Keratinocyte (primary cell): ENCODE measurements at regions not wholly inside any gene's neighbourhood (a gene's known extent, or its start where the extent isn't known, plus 50 kb on each side); places are given as distances from the start of the nearest gene placed in this dataset.

ENCODE experiments used
- DNase-seq: peaks from one replicate; pipeline ENCODE4 v3.0.0-alpha.2; 2011; ENCODE audit warnings: low read depth, missing footprints, low spot score
- FAIRE-seq: peaks from 2 replicates; lab custom pipeline; 2011; peaks lifted over from hg19 to GRCh38; lab: Jason Lieb, UNC
- H2AFZ ChIP-seq: 2 replicates; pipeline ENCODE4 v1.6.0; 2012; ENCODE audit warnings: low read length, control low read depth, inconsistent platforms; ENCODE audit not compliant: control insufficient read depth
- H3K27ac ChIP-seq: 2 replicates; pipeline ENCODE4 v1.5.1; 2011; ENCODE audit warnings: low read length; ENCODE audit not compliant: control insufficient read depth, insufficient read depth
- H3K27me3 ChIP-seq: 3 replicates; pipeline ENCODE4 v1.6.0; 2011; ENCODE audit warnings: low read length; ENCODE audit not compliant: control insufficient read depth, insufficient read depth; ENCODE audit errors: extremely low read depth
- H3K36me3 ChIP-seq, 2 experiments: 2 replicates in 1 of 2; 3 replicates in 1 of 2; pipeline ENCODE4 v1.5.1; 2011; ENCODE audit warnings: low read length in 2 of 2, mild to moderate bottlenecking in 1 of 2; ENCODE audit not compliant: control insufficient read depth in 2 of 2, insufficient read depth in 2 of 2; ENCODE audit errors: extremely low read depth in 1 of 2
- H3K4me1 ChIP-seq: 3 replicates; pipeline ENCODE4 v1.5.1; 2011; ENCODE audit warnings: low read length; ENCODE audit not compliant: control insufficient read depth, insufficient read depth; ENCODE audit errors: extremely low read depth
- H3K4me2 ChIP-seq: 3 replicates; pipeline ENCODE4 v1.6.0; 2011; ENCODE audit warnings: low read depth, low read length; ENCODE audit not compliant: control insufficient read depth, insufficient read depth; ENCODE audit errors: extremely low read depth
- H3K4me3 ChIP-seq, 3 experiments: fragments of 200-600 bp in 1 of 3; sonication (generic) in 1 of 3; 2 replicates in 2 of 3; 3 replicates in 1 of 3; pipeline ENCODE4 v1.5.1; 2011 to 2016; ENCODE audit warnings: low read length in 3 of 3, mild to moderate bottlenecking in 3 of 3, control low read depth in 2 of 3, inconsistent platforms in 1 of 3, low read depth in 1 of 3, mixed read lengths in 1 of 3, mixed run types in 1 of 3, moderate library complexity in 1 of 3; ENCODE audit not compliant: control insufficient read depth in 2 of 3, insufficient read depth in 2 of 3; ENCODE audit errors: extremely low read depth in 1 of 3
- H3K79me2 ChIP-seq: 2 replicates; pipeline ENCODE4 v1.6.0; 2012; ENCODE audit warnings: low read length; ENCODE audit not compliant: control insufficient read depth, insufficient read depth
- H3K9ac ChIP-seq: 3 replicates; pipeline ENCODE4 v1.6.0; 2011; ENCODE audit warnings: low read length; ENCODE audit not compliant: control insufficient read depth, insufficient read depth; ENCODE audit errors: extremely low read depth
- H3K9me1 ChIP-seq: 3 replicates; pipeline ENCODE4 v1.6.0; 2011; ENCODE audit warnings: low read length; ENCODE audit not compliant: control insufficient read depth, insufficient read depth; ENCODE audit errors: extremely low read depth
- H3K9me3 ChIP-seq: 2 replicates; pipeline ENCODE4 v1.5.1; 2012; ENCODE audit warnings: low read depth, low read length; ENCODE audit not compliant: control insufficient read depth
- H4K20me1 ChIP-seq: 3 replicates; pipeline ENCODE4 v1.6.0; 2011; ENCODE audit warnings: low read length; ENCODE audit not compliant: control insufficient read depth, insufficient read depth; ENCODE audit errors: extremely low read depth
- EZH2 ChIP-seq: IDR thresholded peaks from one replicate; pipeline ENCODE4 v1.6.1; 2012; ENCODE audit warnings: inconsistent platforms, mild to moderate bottlenecking, low read length, moderate library complexity
- dilution Hi-C: fragments of 300-500 bp; cut with MboI; formaldehyde crosslinking; loops from one replicate; pipeline ENCODE4 v1.7.0; 2020; ENCODE audit warnings: low sequenced_read_pairs; ENCODE audit not compliant: extremely low pct_ligation_motif_present
- TF ChIP-seq, protein P1 (sequence below), 3 experiments: IDR thresholded peaks in 1 of 3; conservative IDR thresholded peaks in 1 of 3; optimal IDR thresholded peaks in 1 of 3; 2 replicates in 2 of 3; 3 replicates in 1 of 3; pipeline versions ENCODE3 to v1.5.1; 2011; ENCODE audit warnings: low read length in 3 of 3, mild to moderate bottlenecking in 3 of 3, moderate library complexity in 2 of 3, control low read depth in 1 of 3, inconsistent platforms in 1 of 3; ENCODE audit not compliant: insufficient read depth in 2 of 3; ENCODE audit errors: extremely low read depth in 1 of 3

DNA sequence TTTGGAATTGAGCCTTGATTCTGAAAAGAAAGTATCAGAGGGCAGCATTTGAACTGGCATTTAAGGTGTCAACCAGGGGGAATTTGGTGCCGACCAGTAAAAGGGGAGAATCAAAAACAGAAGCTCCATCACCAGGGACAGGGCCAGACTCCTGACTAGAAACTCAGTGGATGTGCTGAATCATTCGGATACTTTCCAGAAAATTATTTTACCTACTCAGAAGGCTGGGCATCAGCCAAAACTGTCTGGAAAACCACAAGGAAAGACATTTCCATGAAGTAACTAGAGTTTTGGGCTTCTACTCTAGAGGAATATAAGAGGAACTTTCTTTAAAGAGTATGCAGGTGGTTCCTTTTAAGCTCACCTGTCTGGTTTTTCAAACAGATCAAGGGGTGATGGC, 756.6 kb downstream of the RNF144A start:
- Histone ChIP-seq H3K9me1 (no peaks in the 10 kb centered on the region), H3K4me1 (no peaks in the 10 kb centered on the region), H3K9ac (no peak overlapping the region), H3K9me3 (no peaks in the 10 kb centered on the region), H3K4me2 (no peak overlapping the region), H3K79me2 (no peaks in the 10 kb centered on the region), H3K27ac (no peak overlapping the region), H3K36me3 (no peaks in the 10 kb centered on the region), H3K27me3 (no peaks in the 10 kb centered on the region), H2AFZ (no peak overlapping the region), H4K20me1 (no peaks in the 10 kb centered on the region), H3K4me3 (no peak overlapping the region)
- no peak for TF ChIP-seq EZH2
- TF ChIP-seq, protein P1, sequence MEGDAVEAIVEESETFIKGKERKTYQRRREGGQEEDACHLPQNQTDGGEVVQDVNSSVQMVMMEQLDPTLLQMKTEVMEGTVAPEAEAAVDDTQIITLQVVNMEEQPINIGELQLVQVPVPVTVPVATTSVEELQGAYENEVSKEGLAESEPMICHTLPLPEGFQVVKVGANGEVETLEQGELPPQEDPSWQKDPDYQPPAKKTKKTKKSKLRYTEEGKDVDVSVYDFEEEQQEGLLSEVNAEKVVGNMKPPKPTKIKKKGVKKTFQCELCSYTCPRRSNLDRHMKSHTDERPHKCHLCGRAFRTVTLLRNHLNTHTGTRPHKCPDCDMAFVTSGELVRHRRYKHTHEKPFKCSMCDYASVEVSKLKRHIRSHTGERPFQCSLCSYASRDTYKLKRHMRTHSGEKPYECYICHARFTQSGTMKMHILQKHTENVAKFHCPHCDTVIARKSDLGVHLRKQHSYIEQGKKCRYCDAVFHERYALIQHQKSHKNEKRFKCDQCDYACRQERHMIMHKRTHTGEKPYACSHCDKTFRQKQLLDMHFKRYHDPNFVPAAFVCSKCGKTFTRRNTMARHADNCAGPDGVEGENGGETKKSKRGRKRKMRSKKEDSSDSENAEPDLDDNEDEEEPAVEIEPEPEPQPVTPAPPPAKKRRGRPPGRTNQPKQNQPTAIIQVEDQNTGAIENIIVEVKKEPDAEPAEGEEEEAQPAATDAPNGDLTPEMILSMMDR (optimal IDR thresholded peaks at IDR 0.05 in 1 of 3, IDR thresholded peaks at IDR 0.05 in 1 of 3, conservative IDR thresholded peaks at IDR 0.05 in 1 of 3; ENCODE audit: extremely low read depth in 1 of 3, insufficient read depth in 2 of 3, low read length in 3 of 3), result no peak
- no peak for DNase-seq
- FAIRE-seq, result no peak
- dilution Hi-C loops, result no loop called here

DNA sequence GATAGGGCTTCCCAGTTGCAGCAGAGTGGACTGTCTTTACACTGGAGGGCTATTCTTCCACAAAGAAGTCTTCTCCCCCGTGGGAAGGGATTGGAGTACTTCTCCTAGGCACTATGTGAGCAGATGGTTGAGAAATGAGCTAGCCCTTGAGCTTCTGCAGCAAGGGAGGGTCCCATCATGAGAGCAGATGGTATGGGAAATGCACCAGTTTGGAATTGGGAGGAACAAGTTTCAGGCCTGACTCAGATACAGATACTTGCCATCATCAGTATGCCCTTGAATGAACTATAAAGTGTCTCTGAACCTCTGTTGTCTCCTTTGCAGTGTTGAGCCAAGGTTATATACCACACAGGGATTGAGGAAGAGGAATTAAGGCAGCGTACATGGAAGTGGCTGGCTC, 757.4 kb downstream of the RNF144A start:
- Histone ChIP-seq H3K27ac (no peak overlapping the region), H3K79me2 (no peaks in the 10 kb centered on the region), H3K4me3 (no peak overlapping the region), H3K36me3 (no peaks in the 10 kb centered on the region), H3K9ac (no peak overlapping the region), H3K27me3 (no peaks in the 10 kb centered on the region), H3K9me1 (no peaks in the 10 kb centered on the region), H2AFZ (no peak overlapping the region), H3K9me3 (no peaks in the 10 kb centered on the region), H3K4me2 (no peak overlapping the region), H4K20me1 (no peaks in the 10 kb centered on the region), H3K4me1 (no peaks in the 10 kb centered on the region)
- DNase-seq (no peak), FAIRE-seq (no peak)
- no peak for TF ChIP-seq EZH2
- TF ChIP-seq, protein P1 (optimal IDR thresholded peaks at IDR 0.05 in 1 of 3, IDR thresholded peaks at IDR 0.05 in 1 of 3, conservative IDR thresholded peaks at IDR 0.05 in 1 of 3; ENCODE audit: extremely low read depth in 1 of 3, insufficient read depth in 2 of 3, low read length in 3 of 3), result no peak
- dilution Hi-C loops, result no loop called here
